ENCODE measurements at regions not wholly inside any gene's neighbourhood (a gene's known extent, or its start where the extent isn't known, plus 50 kb on each side); places are given as distances from the start of the nearest gene placed in this dataset.

DNA sequence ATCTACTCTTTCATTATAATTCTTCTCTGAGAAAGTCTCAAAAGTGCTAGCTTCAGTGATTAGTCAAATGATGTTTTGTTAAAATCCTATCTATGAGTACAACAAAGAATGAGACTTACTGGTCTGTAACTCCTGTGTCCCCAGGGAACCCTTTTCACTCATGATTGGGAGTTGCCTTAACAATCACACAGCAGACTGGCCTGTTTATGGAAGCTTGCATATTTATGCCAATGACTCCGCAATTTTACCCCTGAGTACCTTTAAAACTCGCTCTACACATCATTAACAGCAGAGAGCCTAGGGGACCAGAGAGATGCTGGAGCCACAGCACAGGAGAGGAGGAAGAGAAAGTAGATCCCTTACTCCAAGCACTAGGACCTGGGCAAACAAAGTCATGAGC, 628.1 kb downstream of the IGSF11 start:
- no peak for DNase-seq (ENCODE audit: low read depth, low spot score)
- POLR2A ChIA-PET, result no interaction called here
- H3K4me3 ChIP-seq (ENCODE audit: low read depth, low read length), result no peak overlapping the region
- TF ChIP-seq CTCF (IDR thresholded peaks at IDR 0.05; ENCODE audit: low read depth, low read length), result no peak
- no peaks in the 10 kb centered on the region for H3K27me3 ChIP-seq (ENCODE audit: control insufficient read depth, insufficient read depth, low read length)
- no peaks in the 10 kb centered on the region for H3K9me3 ChIP-seq (ENCODE audit: control insufficient read depth, insufficient read depth, low read length)
- no peak overlapping the region for H3K27ac ChIP-seq (ENCODE audit: low read depth, low read length)
- CTCF ChIA-PET, result no interaction called here

- H3K27ac ChIP-seq (ENCODE audit: low read depth, low read length), result no peak overlapping the region
- DNase-seq (ENCODE audit: low read depth, low spot score), result no peak
- TF ChIP-seq CTCF (IDR thresholded peaks at IDR 0.05; ENCODE audit: low read depth, low read length), result no peak
- ChIA-PET POLR2A (no interaction called here), CTCF (no interaction called here)
- H3K9me3 ChIP-seq (ENCODE audit: control insufficient read depth, insufficient read depth, low read length), result no peaks in the 10 kb centered on the region
- H3K27me3 ChIP-seq (ENCODE audit: control insufficient read depth, insufficient read depth, low read length), result no peaks in the 10 kb centered on the region
- H3K4me3 ChIP-seq (ENCODE audit: low read depth, low read length), result no peak overlapping the region
Measured at GRCh38 chr3:118408431-118408830, 626.2 kb downstream of the IGSF11 start.

- ChIA-PET POLR2A (no interaction called here), CTCF (no interaction called here)
- Histone ChIP-seq H3K4me3 (ENCODE audit: low read depth, low read length) (no peak overlapping the region), H3K27me3 (ENCODE audit: control insufficient read depth, insufficient read depth, low read length) (no peaks in the 10 kb centered on the region), H3K27ac (ENCODE audit: low read depth, low read length) (no peak overlapping the region), H3K9me3 (ENCODE audit: control insufficient read depth, insufficient read depth, low read length) (no peaks in the 10 kb centered on the region)
- TF ChIP-seq CTCF (IDR thresholded peaks at IDR 0.05; ENCODE audit: low read depth, low read length), result no peak
- DNase-seq (ENCODE audit: low read depth, low spot score), result no peak
Measured at GRCh38 chr3:118412503-118412902, 622.1 kb downstream of the IGSF11 start.

- CTCF ChIA-PET, result no interaction called here
- H3K9me3 ChIP-seq (ENCODE audit: control insufficient read depth, insufficient read depth, low read length), result no peaks in the 10 kb centered on the region
- POLR2A ChIA-PET, result no interaction called here
- DNase-seq (ENCODE audit: low read depth, low spot score), result no peak
- no peaks in the 10 kb centered on the region for H3K27me3 ChIP-seq (ENCODE audit: control insufficient read depth, insufficient read depth, low read length)
- H3K4me3 ChIP-seq (ENCODE audit: low read depth, low read length), result no peak overlapping the region
- no peak overlapping the region for H3K27ac ChIP-seq (ENCODE audit: low read depth, low read length)
- no peak for TF ChIP-seq CTCF (IDR thresholded peaks at IDR 0.05; ENCODE audit: low read depth, low read length)
Measured at GRCh38 chr3:118425272-118425837, 609.3 kb downstream of the IGSF11 start.

DNA sequence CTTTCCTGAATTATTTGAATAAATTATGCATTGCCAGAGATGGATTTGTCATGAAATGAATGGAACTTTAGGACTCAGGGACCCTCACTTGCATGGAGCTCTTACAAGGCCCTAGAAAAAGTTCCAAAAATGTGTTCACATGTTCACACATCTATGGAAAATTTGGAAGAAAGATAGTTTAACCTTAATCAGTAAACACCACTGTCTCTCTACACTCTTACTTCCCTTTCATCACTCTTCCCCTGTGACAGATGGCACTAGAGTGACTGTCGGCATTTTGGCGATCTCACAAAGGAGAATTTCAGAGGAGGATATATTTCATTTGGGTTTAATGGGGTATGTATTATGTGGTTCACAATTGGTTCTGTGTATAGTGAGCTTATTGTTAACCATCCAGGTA, 600.8 kb downstream of the IGSF11 start:
- POLR2A ChIA-PET, result no interaction called here
- no peak overlapping the region for H3K27ac ChIP-seq (ENCODE audit: low read depth, low read length)
- CTCF ChIA-PET, result no interaction called here
- no peak for DNase-seq (ENCODE audit: low read depth, low spot score)
- TF ChIP-seq CTCF (IDR thresholded peaks at IDR 0.05; ENCODE audit: low read depth, low read length), result no peak
- H3K4me3 ChIP-seq (ENCODE audit: low read depth, low read length), result no peak overlapping the region
- H3K9me3 ChIP-seq (ENCODE audit: control insufficient read depth, insufficient read depth, low read length), result no peaks in the 10 kb centered on the region
- no peaks in the 10 kb centered on the region for H3K27me3 ChIP-seq (ENCODE audit: control insufficient read depth, insufficient read depth, low read length)
